ENCODE measurements at regions not wholly inside any gene's neighbourhood (a gene's known extent, or its start where the extent isn't known, plus 50 kb on each side); places are given as distances from the start of the nearest gene placed in this dataset.

GRCh38 chr2:4404363-4404762 lies 701.0 kb downstream of the DCDC2C start:
- ChIA-PET POLR2A (no interaction called here), CTCF (ENCODE audit: low intra/inter-chr PET ratio, low total read pairs) (no interaction called here)
- no peak for FAIRE-seq
- no peak overlapping the region for H3K4me2 ChIP-seq (ENCODE audit: low read depth, low read length)
- ATAC-seq, result no peak
- BruUV-seq (replicated peaks), result no TSS peak
- intact Hi-C loops (cut with micrococcal nuclease; ENCODE audit: unreplicated experiment), result no loop called here
- no peak overlapping the region for H3K9ac ChIP-seq (ENCODE audit: insufficient read depth, low read depth, low read length)
- H3K36me3 ChIP-seq (replicated peaks in 1 of 2; ENCODE audit: control insufficient read depth in 1 of 2, insufficient read depth in 2 of 2, low read length in 2 of 2), result no peaks in the 10 kb centered on the region
- no peak overlapping the region for H3K4me3 ChIP-seq (replicated peaks in 1 of 3; ENCODE audit: insufficient read depth in 1 of 3, low read depth in 2 of 3, low read length in 3 of 3)
- no peaks in the 10 kb centered on the region for H3K27me3 ChIP-seq (ENCODE audit: control insufficient read depth in 1 of 2, insufficient read depth in 2 of 2, low read length in 2 of 2)
- no peak overlapping the region for H3K27ac ChIP-seq (ENCODE audit: extremely low read length, insufficient read depth, low read length)
- in situ Hi-C loops (cut with HindIII; ENCODE audit: extremely low pct_ligation_motif_present, low pct_unique_long_range_greater_than_20kb), result no loop called here
- WGBS (ENCODE audit: low lambda C conversion rate), result 9% methylated on average over 10 of the region's 10 CpGs
- no peak for DNase-seq (ENCODE audit: low spot score)
- no peaks in the 10 kb centered on the region for H4K20me1 ChIP-seq (ENCODE audit: insufficient read depth, low read length)
- H3K79me2 ChIP-seq (ENCODE audit: insufficient read depth, low read length), result no peaks in the 10 kb centered on the region
- no peaks in the 10 kb centered on the region for H3K4me1 ChIP-seq (ENCODE audit: insufficient read depth, low read length)
- H2AFZ ChIP-seq (ENCODE audit: low read length), result no peak overlapping the region
- H3K9me3 ChIP-seq (ENCODE audit: low read length), result peaks cover 85% of the 10 kb centered on the region
- no peak for TF ChIP-seq PAF1 (CRISPR knock-in tag; IDR thresholded peaks at IDR 0.05)
- no peak for TF ChIP-seq SP2 (CRISPR knock-in tag; IDR thresholded peaks at IDR 0.05)
- no peak for TF ChIP-seq SNAI1 (CRISPR knock-in tag; IDR thresholded peaks at IDR 0.05; ENCODE audit: borderline replicate concordance)
- no peak for TF ChIP-seq HDAC1 (CRISPR knock-in tag; IDR thresholded peaks at IDR 0.05)
- TF ChIP-seq ZNF747 (CRISPR knock-in tag; IDR thresholded peaks at IDR 0.05; ENCODE audit: borderline replicate concordance), result no peak
- no peak for TF ChIP-seq ZNF18 (CRISPR knock-in tag; IDR thresholded peaks at IDR 0.05; ENCODE audit: insufficient replicate concordance)
- no peak for TF ChIP-seq ZNF138 (CRISPR knock-in tag; IDR thresholded peaks at IDR 0.05; ENCODE audit: low read depth)
- TF ChIP-seq XBP1 (CRISPR knock-in tag; IDR thresholded peaks at IDR 0.05), result no peak
- TF ChIP-seq ZNF619 (CRISPR knock-in tag; IDR thresholded peaks at IDR 0.05), result no peak
- TF ChIP-seq ZNF710 (CRISPR knock-in tag; IDR thresholded peaks at IDR 0.05; ENCODE audit: borderline replicate concordance), result no peak
- no peak for TF ChIP-seq ZNF367 (CRISPR knock-in tag; IDR thresholded peaks at IDR 0.05; ENCODE audit: borderline replicate concordance)
- TF ChIP-seq SRSF9 (IDR thresholded peaks at IDR 0.05; ENCODE audit: borderline replicate concordance, insufficient read depth, low read depth, low read length, poor library complexity, severe bottlenecking), result no peak
- TF ChIP-seq SKIL (CRISPR knock-in tag; IDR thresholded peaks at IDR 0.05; ENCODE audit: borderline replicate concordance), result no peak
- TF ChIP-seq ZNF530 (CRISPR knock-in tag; IDR thresholded peaks at IDR 0.05; ENCODE audit: low read depth), result no peak
- no peak for TF ChIP-seq PAXIP1 (CRISPR knock-in tag; conservative IDR thresholded peaks at IDR 0.05)
